PC-9 (cell line): ENCODE measurements at regions not wholly inside any gene's neighbourhood (a gene's known extent, or its start where the extent isn't known, plus 50 kb on each side); places are given as distances from the start of the nearest gene placed in this dataset.

Experiments
- BruUV-seq: library from RNA; stranded (reverse); fragments of 400-500 nt; replicated peaks from 2 replicates; lab custom pipeline; 2021; lab: Mats Ljungman, UMichigan
- CTCF ChIA-PET: fragments of 300-600 bp; sonication (Branson Sonifier 250); formaldehyde crosslinking; loops from one replicate; lab custom pipeline; 2022; ENCODE audit warnings: antibody characterized with exemption; lab: Charles Lee
- POLR2A ChIA-PET: fragments of 300-600 bp; sonication (Branson Sonifier 250); formaldehyde crosslinking; loops from one replicate; lab custom pipeline; 2022; ENCODE audit warnings: antibody characterized with exemption; ENCODE audit not compliant: unreplicated experiment; lab: Charles Lee
- DNase-seq, 2 experiments: peaks; one replicate each; pipeline versions ENCODE4 v3.0.0 to v3.0.0-alpha.2; 2015 to 2022; ENCODE audit warnings: mixed read lengths in 1 of 2
- H2AFZ ChIP-seq: fragments of 200-600 bp; sonication (generic); 2 replicates; pipeline ENCODE4 v1.8.1; 2017; ENCODE audit warnings: antibody characterized with exemption
- H3F3A ChIP-seq: fragments of 200-600 bp; sonication (generic); 2 replicates; pipeline ENCODE4 v1.8.1; 2017; ENCODE audit warnings: antibody characterized with exemption, mild to moderate bottlenecking, low read depth; ENCODE audit not compliant: insufficient read depth
- H3K27ac ChIP-seq: fragments of 200-600 bp; sonication (generic); 2 replicates; pipeline ENCODE4 v1.6.1; 2016; ENCODE audit warnings: mixed run types
- H3K27me3 ChIP-seq: fragments of 200-600 bp; sonication (generic); 2 replicates; pipeline ENCODE4 v1.6.1; 2016; ENCODE audit warnings: low read depth, mixed run types; ENCODE audit not compliant: insufficient read depth
- H3K36me3 ChIP-seq: fragments of 200-600 bp; sonication (generic); 2 replicates; pipeline ENCODE4 v1.6.1; 2016; ENCODE audit warnings: low read depth, mixed run types
- H3K4me1 ChIP-seq: fragments of 200-600 bp; sonication (generic); replicated peaks from 2 replicates; pipeline ENCODE4 v1.6.1; 2016; ENCODE audit warnings: mixed run types; ENCODE audit not compliant: insufficient read depth
- H3K4me2 ChIP-seq: fragments of 200-600 bp; sonication (generic); 2 replicates; pipeline ENCODE4 v1.6.1; 2017; ENCODE audit warnings: mixed run types
- H3K4me3 ChIP-seq: fragments of 200-600 bp; sonication (generic); 2 replicates; pipeline ENCODE4 v1.6.1; 2016; ENCODE audit warnings: mixed run types
- H3K79me2 ChIP-seq: fragments of 200-600 bp; sonication (generic); 2 replicates; pipeline ENCODE4 v1.6.1; 2017; ENCODE audit warnings: low read depth, mixed run types
- H3K9me2 ChIP-seq: fragments of 200-600 bp; sonication (generic); 2 replicates; pipeline ENCODE4 v1.8.1; 2017; ENCODE audit warnings: mild to moderate bottlenecking; ENCODE audit not compliant: insufficient read depth
- H3K9me3 ChIP-seq: fragments of 200-600 bp; sonication (generic); 2 replicates; pipeline ENCODE4 v1.8.1; 2016; ENCODE audit warnings: low read depth; ENCODE audit not compliant: insufficient read depth
- H4K20me1 ChIP-seq: fragments of 200-600 bp; sonication (generic); 2 replicates; pipeline ENCODE4 v1.8.1; 2017; ENCODE audit not compliant: insufficient read depth
- EZH2 ChIP-seq: fragments of 200-600 bp; sonication (generic); IDR thresholded peaks from 2 replicates; pipeline ENCODE4 v1.8.0; 2017; ENCODE audit warnings: antibody characterized with exemption, low read depth
- intact Hi-C: fragments of 100-400 bp; cut with micrococcal nuclease; formaldehyde crosslinking; loops from one replicate; pipeline ENCODE4 v1.10.0; 2022; ENCODE audit not compliant: unreplicated experiment
- TF ChIP-seq, protein P1 (sequence below): fragments of 200-600 bp; sonication (generic); conservative IDR thresholded peaks from 2 replicates; pipeline ENCODE4 v1.6.1; 2017; ENCODE audit warnings: mixed run types, antibody characterized with exemption, mild to moderate bottlenecking, moderate library complexity

DNA sequence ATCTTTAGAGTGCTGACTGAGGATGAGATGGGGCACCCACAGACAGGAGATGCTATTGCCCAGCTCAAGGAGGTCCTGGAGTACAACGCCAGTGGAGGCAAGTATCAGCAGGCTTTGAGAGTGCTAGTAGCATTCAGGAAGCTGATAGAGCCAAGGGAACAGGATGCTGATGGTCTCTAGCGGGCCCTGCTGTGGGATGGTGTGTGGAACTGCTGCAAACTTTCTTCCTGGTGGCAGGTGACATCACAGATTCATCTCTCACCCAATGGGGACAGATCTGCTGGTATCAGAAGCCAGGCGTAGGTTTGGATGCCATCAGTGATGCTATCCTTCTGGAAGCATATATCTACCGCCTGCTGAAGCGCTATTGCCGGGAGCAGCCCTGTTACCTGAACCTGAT, 609.8 kb upstream of the NCAM2 start:
- CTCF ChIA-PET: no interaction called here
- H3K27me3 ChIP-seq: no peaks in the 10 kb centered on the region
- H3F3A ChIP-seq: no peaks in the 10 kb centered on the region
- no peak overlapping the region for H2AFZ ChIP-seq
- DNase-seq: no peak
- no peaks in the 10 kb centered on the region for H3K9me3 ChIP-seq
- H3K27ac ChIP-seq: no peak overlapping the region
- H3K79me2 ChIP-seq: no peaks in the 10 kb centered on the region
- no peaks in the 10 kb centered on the region for H4K20me1 ChIP-seq
- no peaks in the 10 kb centered on the region for H3K9me2 ChIP-seq
- POLR2A ChIA-PET: no interaction called here
- intact Hi-C loops: no loop called here
- H3K4me3 ChIP-seq: no peak overlapping the region
- no peak overlapping the region for H3K4me2 ChIP-seq
- TF ChIP-seq, protein P1, sequence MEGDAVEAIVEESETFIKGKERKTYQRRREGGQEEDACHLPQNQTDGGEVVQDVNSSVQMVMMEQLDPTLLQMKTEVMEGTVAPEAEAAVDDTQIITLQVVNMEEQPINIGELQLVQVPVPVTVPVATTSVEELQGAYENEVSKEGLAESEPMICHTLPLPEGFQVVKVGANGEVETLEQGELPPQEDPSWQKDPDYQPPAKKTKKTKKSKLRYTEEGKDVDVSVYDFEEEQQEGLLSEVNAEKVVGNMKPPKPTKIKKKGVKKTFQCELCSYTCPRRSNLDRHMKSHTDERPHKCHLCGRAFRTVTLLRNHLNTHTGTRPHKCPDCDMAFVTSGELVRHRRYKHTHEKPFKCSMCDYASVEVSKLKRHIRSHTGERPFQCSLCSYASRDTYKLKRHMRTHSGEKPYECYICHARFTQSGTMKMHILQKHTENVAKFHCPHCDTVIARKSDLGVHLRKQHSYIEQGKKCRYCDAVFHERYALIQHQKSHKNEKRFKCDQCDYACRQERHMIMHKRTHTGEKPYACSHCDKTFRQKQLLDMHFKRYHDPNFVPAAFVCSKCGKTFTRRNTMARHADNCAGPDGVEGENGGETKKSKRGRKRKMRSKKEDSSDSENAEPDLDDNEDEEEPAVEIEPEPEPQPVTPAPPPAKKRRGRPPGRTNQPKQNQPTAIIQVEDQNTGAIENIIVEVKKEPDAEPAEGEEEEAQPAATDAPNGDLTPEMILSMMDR: no peak
- TF ChIP-seq EZH2: no peak
- H3K4me1 ChIP-seq: no peaks in the 10 kb centered on the region
- no TSS peak for BruUV-seq
- H3K36me3 ChIP-seq: no peaks in the 10 kb centered on the region

DNA sequence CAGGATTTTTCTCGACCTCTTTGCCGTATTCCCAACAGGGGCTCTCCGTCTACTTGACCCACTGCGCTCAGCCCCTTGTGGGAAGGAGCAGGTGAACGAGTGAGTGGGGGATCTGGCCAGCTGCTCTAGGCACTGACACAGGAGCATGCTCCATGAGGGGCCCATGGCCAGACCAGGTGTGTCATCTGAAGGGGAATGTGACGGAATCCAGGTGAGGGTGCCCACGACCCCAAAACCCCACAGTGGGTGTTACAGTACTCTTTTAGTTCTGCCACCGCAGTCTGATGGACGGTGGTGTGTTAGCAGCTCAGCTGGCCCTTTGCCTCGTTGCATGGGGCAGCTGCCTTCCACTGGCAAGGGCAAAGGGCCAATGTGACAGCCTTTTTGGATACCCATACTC, 601.4 kb upstream of the NCAM2 start:
- Histone ChIP-seq H3K4me2 (no peak overlapping the region), H4K20me1 (no peaks in the 10 kb centered on the region), H3F3A (no peaks in the 10 kb centered on the region), H3K9me3 (no peaks in the 10 kb centered on the region), H3K79me2 (no peaks in the 10 kb centered on the region), H3K27ac (no peak overlapping the region), H3K4me1 (no peaks in the 10 kb centered on the region), H3K27me3 (no peaks in the 10 kb centered on the region), H3K4me3 (no peak overlapping the region), H3K36me3 (no peaks in the 10 kb centered on the region), H2AFZ (no peak overlapping the region), H3K9me2 (no peaks in the 10 kb centered on the region)
- intact Hi-C loops: no loop called here
- ChIA-PET CTCF (no interaction called here), POLR2A (no interaction called here)
- BruUV-seq: no TSS peak
- no peak for DNase-seq
- TF ChIP-seq EZH2: no peak
- TF ChIP-seq, protein P1: no peak

DNA sequence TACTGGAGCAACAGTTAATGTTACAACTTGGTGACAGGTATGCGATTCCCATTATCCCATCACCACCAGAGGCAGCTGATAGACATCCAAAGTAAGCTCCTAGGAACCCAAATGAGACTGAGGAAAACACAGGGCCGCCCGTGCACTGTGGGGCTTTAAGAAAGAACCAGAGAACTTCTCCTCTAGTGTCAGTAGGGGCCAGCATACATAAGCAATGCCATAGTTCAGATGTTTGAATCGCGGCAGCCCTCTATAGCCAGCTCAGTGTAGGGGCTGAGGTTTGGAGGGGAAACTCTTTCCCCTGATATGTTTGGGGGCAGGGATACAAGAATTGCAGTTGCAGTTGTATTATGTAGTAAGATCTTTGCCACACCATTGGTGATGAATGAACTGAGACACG, 593.3 kb upstream of the NCAM2 start:
- DNase-seq: no peak
- H3K9me2 ChIP-seq: no peaks in the 10 kb centered on the region
- no peaks in the 10 kb centered on the region for H3F3A ChIP-seq
- H3K36me3 ChIP-seq: no peaks in the 10 kb centered on the region
- H3K4me1 ChIP-seq: no peaks in the 10 kb centered on the region
- no peak overlapping the region for H2AFZ ChIP-seq
- H3K9me3 ChIP-seq: no peaks in the 10 kb centered on the region
- BruUV-seq: no TSS peak
- CTCF ChIA-PET: no interaction called here
- no peak overlapping the region for H3K4me2 ChIP-seq
- H4K20me1 ChIP-seq: no peaks in the 10 kb centered on the region
- H3K27ac ChIP-seq: no peak overlapping the region
- intact Hi-C loops: no loop called here
- TF ChIP-seq EZH2: no peak
- TF ChIP-seq, protein P1: no peak
- POLR2A ChIA-PET: no interaction called here
- no peak overlapping the region for H3K4me3 ChIP-seq
- no peaks in the 10 kb centered on the region for H3K27me3 ChIP-seq
- no peaks in the 10 kb centered on the region for H3K79me2 ChIP-seq
